Testis (tissue), 2 donors: ENCODE measurements at regions not wholly inside any gene's neighbourhood (a gene's known extent, or its start where the extent isn't known, plus 50 kb on each side); places are given as distances from the start of the nearest gene placed in this dataset.

Experiments
- DNase-seq: peaks from one replicate; pipeline ENCODE4 v3.0.0-alpha.2; 2019
- H3K27ac ChIP-seq, 2 donors: fragments of 200-600 bp; sonication (generic); one replicate each; pipeline ENCODE4 v1.5.1; 2019
- H3K27me3 ChIP-seq: fragments of 200-600 bp; sonication (generic); one replicate; pipeline ENCODE4 v1.5.1; 2019
- H3K36me3 ChIP-seq: fragments of 200-600 bp; sonication (generic); one replicate; pipeline ENCODE4 v1.5.1; 2017; ENCODE audit warnings: low read depth; ENCODE audit errors: missing control alignments
- H3K4me1 ChIP-seq: fragments of 200-600 bp; sonication (generic); one replicate; pipeline ENCODE4 v1.5.1; 2019
- H3K4me3 ChIP-seq, 2 donors: fragments of 200-600 bp; sonication (generic); one replicate each; pipeline ENCODE4 v1.5.1; 2017 to 2019
- H3K9me3 ChIP-seq: fragments of 200-600 bp; sonication (generic); one replicate; pipeline ENCODE4 v1.5.1; 2017
- POLR2A ChIP-seq: fragments of 450-650 bp; IDR thresholded peaks from one replicate; pipeline ENCODE4 v1.6.1; 2017; ENCODE audit warnings: antibody characterized with exemption, mild to moderate bottlenecking, moderate library complexity
- WGBS, 2 donors: methylation state at CpG; one replicate each; pipeline ENCODE4 v1.1.5; 2018; 5-methylcytosine and 5-hydroxymethylcytosine counted together
- intact Hi-C: fragments of 100-400 bp; cut with DNase I; formaldehyde crosslinking; loops from one replicate; pipeline ENCODE4 v1.15.1; 2023; ENCODE audit warnings: low total_unique reads
- TF ChIP-seq, protein P1 (sequence below), 3 experiments: fragments of 450-650 bp in 2 of 3; fragments of 200-600 bp in 1 of 3; sonication (generic) in 1 of 3; IDR thresholded peaks; one replicate each; pipeline ENCODE4 v1.5.1; 2016 to 2019; ENCODE audit warnings: antibody characterized with exemption in 3 of 3, mild to moderate bottlenecking in 2 of 3, moderate library complexity in 1 of 3

DNA sequence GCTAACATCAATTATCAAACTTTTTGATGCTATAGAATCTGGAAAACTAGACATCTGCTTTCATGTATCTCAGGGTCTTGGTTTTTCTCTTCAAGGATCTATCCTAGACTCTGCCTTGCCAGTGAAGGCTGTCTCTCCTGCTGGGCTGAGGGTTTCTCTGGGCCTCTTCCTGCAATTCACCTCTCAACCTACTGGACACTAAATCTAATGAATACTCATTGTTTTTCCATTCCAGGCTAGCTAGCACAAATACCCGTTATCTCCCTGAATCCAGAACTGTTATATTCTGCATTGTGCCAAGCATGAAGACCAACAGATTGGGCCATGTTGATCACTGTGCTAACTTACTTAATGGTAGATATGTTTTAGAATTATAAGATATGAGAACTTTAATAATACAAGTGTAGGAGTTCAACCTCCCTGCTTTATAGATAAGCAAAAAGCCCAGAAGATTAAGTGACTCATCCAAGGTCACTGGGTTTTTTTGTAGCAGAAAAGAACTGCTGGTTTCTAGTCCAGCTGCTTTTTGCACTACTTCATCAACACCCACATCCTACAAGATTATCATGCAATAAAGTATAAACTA, 56.5 kb upstream of the RNF38 start:
- H3K4me3 ChIP-seq = no peak overlapping the region
- no peaks in the 10 kb centered on the region for H3K36me3 ChIP-seq
- no peaks in the 10 kb centered on the region for H3K9me3 ChIP-seq
- intact Hi-C loops = no loop called here
- TF ChIP-seq POLR2A = no peak
- TF ChIP-seq, protein P1, sequence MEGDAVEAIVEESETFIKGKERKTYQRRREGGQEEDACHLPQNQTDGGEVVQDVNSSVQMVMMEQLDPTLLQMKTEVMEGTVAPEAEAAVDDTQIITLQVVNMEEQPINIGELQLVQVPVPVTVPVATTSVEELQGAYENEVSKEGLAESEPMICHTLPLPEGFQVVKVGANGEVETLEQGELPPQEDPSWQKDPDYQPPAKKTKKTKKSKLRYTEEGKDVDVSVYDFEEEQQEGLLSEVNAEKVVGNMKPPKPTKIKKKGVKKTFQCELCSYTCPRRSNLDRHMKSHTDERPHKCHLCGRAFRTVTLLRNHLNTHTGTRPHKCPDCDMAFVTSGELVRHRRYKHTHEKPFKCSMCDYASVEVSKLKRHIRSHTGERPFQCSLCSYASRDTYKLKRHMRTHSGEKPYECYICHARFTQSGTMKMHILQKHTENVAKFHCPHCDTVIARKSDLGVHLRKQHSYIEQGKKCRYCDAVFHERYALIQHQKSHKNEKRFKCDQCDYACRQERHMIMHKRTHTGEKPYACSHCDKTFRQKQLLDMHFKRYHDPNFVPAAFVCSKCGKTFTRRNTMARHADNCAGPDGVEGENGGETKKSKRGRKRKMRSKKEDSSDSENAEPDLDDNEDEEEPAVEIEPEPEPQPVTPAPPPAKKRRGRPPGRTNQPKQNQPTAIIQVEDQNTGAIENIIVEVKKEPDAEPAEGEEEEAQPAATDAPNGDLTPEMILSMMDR (IDR thresholded peaks at IDR 0.05) = no peak
- peaks cover 44% of the 10 kb centered on the region for H3K4me1 ChIP-seq
- peak overlapping the region; percentile 4 to 55 for H3K27ac ChIP-seq
- H3K27me3 ChIP-seq = no peaks in the 10 kb centered on the region
- WGBS, 2 donors = 35 to 47% methylated on average over 1 of the region's 1 CpG
- no peak for DNase-seq

DNA sequence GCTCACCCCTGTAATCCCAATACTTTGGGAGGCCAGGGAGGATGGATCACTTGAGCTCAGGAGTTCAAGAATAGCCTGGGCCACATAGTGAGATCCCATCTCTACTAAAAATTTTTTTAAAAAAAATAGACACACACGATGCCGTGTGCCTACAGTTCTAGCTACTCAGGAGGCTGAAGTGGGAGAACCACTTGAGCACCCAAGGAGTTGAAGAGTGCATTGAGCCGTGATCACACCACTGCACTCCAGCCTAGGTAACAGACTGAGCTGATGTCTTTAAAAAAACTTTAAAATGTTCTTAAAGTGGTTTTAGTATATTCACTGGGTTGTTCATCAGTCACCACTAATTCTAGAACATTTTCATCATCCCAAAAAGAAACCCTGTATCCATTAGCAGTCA, 51.9 kb upstream of the RNF38 start:
- Histone ChIP-seq H3K4me1 (peaks cover 50% of the 10 kb centered on the region), H3K27me3 (no peaks in the 10 kb centered on the region), H3K36me3 (no peaks in the 10 kb centered on the region), H3K9me3 (no peaks in the 10 kb centered on the region), H3K27ac (peak overlapping the region in 1 of 2 donors; percentile 7), H3K4me3 (no peak overlapping the region)
- TF ChIP-seq, protein P1 (IDR thresholded peaks at IDR 0.05) = no peak
- no peak for TF ChIP-seq POLR2A
- no peak for DNase-seq
- 89 to 95% methylated on average over 3 of the region's 3 CpGs for WGBS, 2 donors
- intact Hi-C loops = no loop called here

DNA sequence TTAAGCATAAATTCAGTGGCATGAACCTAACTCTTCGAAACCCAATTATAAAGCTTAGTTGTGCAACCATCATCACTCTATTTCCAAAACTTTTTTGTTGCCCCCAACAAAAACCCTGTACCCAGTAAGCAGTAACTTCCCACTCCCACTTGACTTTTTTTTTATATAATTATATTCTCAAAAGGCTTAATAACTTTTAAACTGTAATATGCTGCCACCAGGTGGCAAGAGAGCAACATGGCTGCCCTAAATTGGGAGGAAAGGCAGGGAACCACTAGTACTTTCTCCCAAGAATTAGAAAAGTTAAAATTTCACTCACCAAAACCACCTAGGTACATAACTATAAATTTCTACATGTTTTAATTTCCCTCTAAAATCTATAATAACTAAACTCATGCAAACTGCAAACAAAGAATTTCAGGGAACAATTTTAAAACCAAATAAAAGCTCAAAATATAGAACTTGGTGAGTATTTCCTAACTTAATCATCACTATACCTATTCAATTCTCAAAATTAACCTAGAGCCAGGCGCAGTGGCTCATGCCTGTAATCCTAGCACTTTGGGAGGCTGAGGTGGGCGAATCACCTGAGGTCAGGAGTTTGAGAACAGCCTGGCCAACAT, 50.2 kb upstream of the RNF38 start:
- DNase-seq = peak; percentile 54
- TF ChIP-seq, protein P1 (IDR thresholded peaks at IDR 0.05) = peak; percentile 67 to 77 (median 71)
- no peak for TF ChIP-seq POLR2A
- Histone ChIP-seq H3K36me3 (no peaks in the 10 kb centered on the region), H3K4me1 (peaks cover 40% of the 10 kb centered on the region), H3K9me3 (no peaks in the 10 kb centered on the region), H3K27ac (no peak overlapping the region), H3K4me3 (no peak overlapping the region), H3K27me3 (no peaks in the 10 kb centered on the region)
- intact Hi-C loops = no loop called here
- 89 to 92% methylated on average over 3 of the region's 3 CpGs for WGBS, 2 donors
